ENCODE measurements at regions not wholly inside any gene's neighbourhood (a gene's known extent, or its start where the extent isn't known, plus 50 kb on each side); places are given as distances from the start of the nearest gene placed in this dataset.

GRCh38 chr2:62578803-62579640 is 73.0 kb upstream of the TMEM17 start:
- Histone ChIP-seq H3K4me1 (peaks cover 0 to 26% (median 9%) of the 10 kb centered on the region in 4 donors), H3K9me3 (no peaks in the 10 kb centered on the region), H3K27me3 (no peaks in the 10 kb centered on the region), H3K4me3 (no peak overlapping the region), H3K27ac (peak overlapping the region; percentile 23 to 54 (median 39)), H3K36me3 (no peaks in the 10 kb centered on the region)
- TF ChIP-seq, protein P1, sequence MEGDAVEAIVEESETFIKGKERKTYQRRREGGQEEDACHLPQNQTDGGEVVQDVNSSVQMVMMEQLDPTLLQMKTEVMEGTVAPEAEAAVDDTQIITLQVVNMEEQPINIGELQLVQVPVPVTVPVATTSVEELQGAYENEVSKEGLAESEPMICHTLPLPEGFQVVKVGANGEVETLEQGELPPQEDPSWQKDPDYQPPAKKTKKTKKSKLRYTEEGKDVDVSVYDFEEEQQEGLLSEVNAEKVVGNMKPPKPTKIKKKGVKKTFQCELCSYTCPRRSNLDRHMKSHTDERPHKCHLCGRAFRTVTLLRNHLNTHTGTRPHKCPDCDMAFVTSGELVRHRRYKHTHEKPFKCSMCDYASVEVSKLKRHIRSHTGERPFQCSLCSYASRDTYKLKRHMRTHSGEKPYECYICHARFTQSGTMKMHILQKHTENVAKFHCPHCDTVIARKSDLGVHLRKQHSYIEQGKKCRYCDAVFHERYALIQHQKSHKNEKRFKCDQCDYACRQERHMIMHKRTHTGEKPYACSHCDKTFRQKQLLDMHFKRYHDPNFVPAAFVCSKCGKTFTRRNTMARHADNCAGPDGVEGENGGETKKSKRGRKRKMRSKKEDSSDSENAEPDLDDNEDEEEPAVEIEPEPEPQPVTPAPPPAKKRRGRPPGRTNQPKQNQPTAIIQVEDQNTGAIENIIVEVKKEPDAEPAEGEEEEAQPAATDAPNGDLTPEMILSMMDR (IDR thresholded peaks at IDR 0.05): no peak
- TF ChIP-seq POLR2AphosphoS5 (IDR thresholded peaks at IDR 0.05): peak in 1 of 3 donors; percentile 22
- no peak for TF ChIP-seq EP300 (IDR thresholded peaks at IDR 0.05; ENCODE audit: low read depth)
- WGBS, 2 donors (ENCODE audit: low coverage in 1 of 2): 59 to 66% methylated on average over 6 to 7 of the region's 7 CpGs
- intact Hi-C loops (cut with DNase I; ENCODE audit: low total_unique reads): no loop called here
- in situ Hi-C loops (cut with MboI; ENCODE audit: low pct_ligation_motif_present in 1 of 4, low pct_unique_long_range_greater_than_20kb in 1 of 4, low sequenced_read_pairs in 3 of 4): no loop called here
- peak; percentile 15 for DNase-seq

DNA sequence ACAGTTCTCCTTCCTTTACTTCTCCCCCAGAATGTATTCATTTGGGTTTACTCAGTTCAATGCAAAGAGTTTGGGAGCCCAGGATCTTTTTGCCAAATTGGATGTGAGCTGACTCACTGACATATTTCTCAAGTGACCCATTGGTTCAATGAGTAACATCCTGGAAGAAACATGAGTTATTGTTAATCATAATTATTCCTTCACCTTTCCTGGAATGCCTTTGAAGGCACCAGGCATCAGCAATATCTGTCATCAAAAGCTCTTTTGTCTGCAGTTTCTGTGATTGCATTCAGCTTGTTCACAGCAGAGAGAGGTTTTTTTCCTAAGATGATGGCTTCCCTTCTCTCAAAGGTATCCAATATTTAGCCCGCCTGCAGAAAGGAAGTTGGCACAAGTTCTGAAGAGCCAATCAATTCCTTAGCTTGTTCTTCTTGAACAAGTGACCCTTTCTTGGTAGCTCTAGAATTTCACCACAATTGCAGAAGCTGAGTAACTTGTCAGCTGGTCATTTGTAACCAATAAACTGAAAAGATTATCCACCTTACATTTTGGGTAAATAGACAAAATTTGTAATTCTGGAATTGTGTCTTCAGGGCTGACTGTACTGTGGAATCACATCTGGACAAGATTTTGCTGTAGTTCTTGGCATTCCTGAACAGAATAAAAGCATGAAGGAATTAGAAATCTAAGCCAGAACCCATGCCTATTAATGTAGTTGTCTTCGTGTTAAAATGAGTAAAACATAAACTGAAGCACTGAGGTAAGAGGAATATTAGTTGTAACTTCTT is 72.2 kb upstream of the TMEM17 start:
- TF ChIP-seq EP300 (IDR thresholded peaks at IDR 0.05; ENCODE audit: low read depth) (no peak), POLR2A (IDR thresholded peaks at IDR 0.05) (no peak), POLR2AphosphoS5 (IDR thresholded peaks at IDR 0.05) (no peak)
- TF ChIP-seq, protein P1 (IDR thresholded peaks at IDR 0.05): no peak
- WGBS, 2 donors (ENCODE audit: low coverage in 1 of 2): 35 to 52% methylated on average over 2 of the region's 2 CpGs
- Histone ChIP-seq H3K27ac (peak overlapping the region; percentile 23 to 54 (median 39)), H3K36me3 (no peaks in the 10 kb centered on the region), H3K9me3 (no peaks in the 10 kb centered on the region), H3K27me3 (no peaks in the 10 kb centered on the region), H3K4me3 (no peak overlapping the region), H3K4me1 (peaks cover 0 to 27% (median 9%) of the 10 kb centered on the region in 4 donors)
- no peak for DNase-seq
- in situ Hi-C loops (cut with MboI; ENCODE audit: low pct_ligation_motif_present in 1 of 4, low pct_unique_long_range_greater_than_20kb in 1 of 4, low sequenced_read_pairs in 3 of 4): no loop called here
- intact Hi-C loops (cut with DNase I; ENCODE audit: low total_unique reads): no loop called here

DNA sequence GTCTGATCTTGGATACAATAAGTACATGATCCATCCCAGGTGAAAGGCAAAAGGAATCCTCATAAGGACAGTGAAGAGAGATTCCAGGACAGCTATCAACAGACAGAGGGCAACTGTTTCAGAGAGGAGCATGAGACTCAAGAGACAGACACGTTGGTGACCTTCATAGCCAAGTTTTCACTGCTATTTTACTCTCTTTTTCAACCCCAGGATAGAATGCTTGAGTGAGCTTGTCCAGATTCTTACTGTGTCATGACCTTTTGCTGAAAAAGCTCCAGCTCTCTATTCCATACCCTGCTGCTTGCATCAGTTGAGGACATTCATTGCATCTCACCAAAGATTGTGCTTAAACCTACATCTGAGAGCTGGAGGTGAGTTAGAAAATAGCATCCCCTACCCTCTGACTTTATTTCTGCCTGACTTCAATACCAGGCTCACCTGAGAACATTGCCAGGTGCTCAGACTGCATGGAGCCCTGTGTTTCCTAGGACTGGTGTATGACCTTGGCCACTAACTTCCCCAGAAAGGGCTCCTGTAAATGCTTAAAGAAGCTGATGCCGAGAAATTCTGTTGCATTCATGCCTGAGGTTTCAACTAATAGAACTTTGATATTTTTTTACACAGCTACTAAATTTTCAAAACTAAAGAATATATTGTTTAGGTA is 70.4 kb upstream of the TMEM17 start:
- no peak overlapping the region for H3K4me3 ChIP-seq
- in situ Hi-C loops (cut with MboI; ENCODE audit: low pct_ligation_motif_present in 1 of 4, low pct_unique_long_range_greater_than_20kb in 1 of 4, low sequenced_read_pairs in 3 of 4): no loop called here
- no peaks in the 10 kb centered on the region for H3K27me3 ChIP-seq
- intact Hi-C loops (cut with DNase I; ENCODE audit: low total_unique reads): no loop called here
- WGBS, 2 donors (ENCODE audit: low coverage in 1 of 2): 66 to 77% methylated on average over 2 of the region's 2 CpGs
- H3K36me3 ChIP-seq: no peaks in the 10 kb centered on the region
- H3K4me1 ChIP-seq: peaks cover 0 to 28% (median 11%) of the 10 kb centered on the region in 4 donors
- H3K27ac ChIP-seq: peak overlapping the region in 2 of 4 donors; percentile 5 to 41
- no peak for DNase-seq
- no peaks in the 10 kb centered on the region for H3K9me3 ChIP-seq
- TF ChIP-seq, protein P1 (IDR thresholded peaks at IDR 0.05): no peak
- TF ChIP-seq EP300 (IDR thresholded peaks at IDR 0.05; ENCODE audit: low read depth): no peak
- no peak for TF ChIP-seq POLR2A (IDR thresholded peaks at IDR 0.05)
- no peak for TF ChIP-seq POLR2AphosphoS5 (IDR thresholded peaks at IDR 0.05)

- in situ Hi-C loops (cut with MboI; ENCODE audit: low pct_ligation_motif_present in 1 of 4, low pct_unique_long_range_greater_than_20kb in 1 of 4, low sequenced_read_pairs in 3 of 4) (no loop called here), intact Hi-C loops (cut with DNase I; ENCODE audit: low total_unique reads) (no loop called here)
- TF ChIP-seq POLR2AphosphoS5 (IDR thresholded peaks at IDR 0.05) (no peak), POLR2A (IDR thresholded peaks at IDR 0.05) (no peak), EP300 (IDR thresholded peaks at IDR 0.05; ENCODE audit: low read depth) (no peak)
- TF ChIP-seq, protein P1 (IDR thresholded peaks at IDR 0.05): no peak
- no peaks in the 10 kb centered on the region for H3K36me3 ChIP-seq
- H3K4me3 ChIP-seq: no peak overlapping the region
- H3K4me1 ChIP-seq: peaks cover 0 to 41% (median 24%) of the 10 kb centered on the region in 4 donors
- no peak for DNase-seq
- no peaks in the 10 kb centered on the region for H3K27me3 ChIP-seq
- no peaks in the 10 kb centered on the region for H3K9me3 ChIP-seq
- no peak overlapping the region for H3K27ac ChIP-seq
These were observed 67.9 kb upstream of the TMEM17 start for GRCh38 chr2:62573936-62574335.

Measured in transverse colon (tissue), 4 donors.